AG08395 (cell line): ENCODE measurements at regions not wholly inside any gene's neighbourhood (a gene's known extent, or its start where the extent isn't known, plus 50 kb on each side); places are given as distances from the start of the nearest gene placed in this dataset.
A peak's percentile ranks its signal among the peaks of the same experiment; 100 is the strongest.

Experiments
- DNase-seq: peaks from one replicate; pipeline ENCODE4 v3.0.0; 2012; ENCODE audit warnings: mixed read lengths, low spot score

DNA sequence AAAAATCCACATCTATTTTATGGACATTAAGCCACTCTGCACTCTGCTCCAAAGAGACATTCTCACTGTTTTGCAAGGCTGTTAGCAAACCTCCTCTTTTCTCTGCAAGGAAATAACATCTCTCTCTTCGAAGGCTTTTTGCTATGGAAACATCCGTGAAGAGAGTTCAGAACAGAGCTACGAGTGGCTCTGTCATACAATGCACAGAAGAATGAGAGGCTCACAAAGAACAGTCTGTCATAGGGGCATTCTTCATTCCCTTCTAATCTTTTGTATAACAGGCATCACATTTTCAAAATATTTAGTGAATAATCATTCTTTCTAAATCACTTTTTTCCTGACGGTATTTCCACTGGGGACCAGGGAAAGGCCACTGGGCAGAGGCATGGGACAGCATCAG lies 346.1 kb downstream of the IRS2 start:
- no peak for DNase-seq

DNA sequence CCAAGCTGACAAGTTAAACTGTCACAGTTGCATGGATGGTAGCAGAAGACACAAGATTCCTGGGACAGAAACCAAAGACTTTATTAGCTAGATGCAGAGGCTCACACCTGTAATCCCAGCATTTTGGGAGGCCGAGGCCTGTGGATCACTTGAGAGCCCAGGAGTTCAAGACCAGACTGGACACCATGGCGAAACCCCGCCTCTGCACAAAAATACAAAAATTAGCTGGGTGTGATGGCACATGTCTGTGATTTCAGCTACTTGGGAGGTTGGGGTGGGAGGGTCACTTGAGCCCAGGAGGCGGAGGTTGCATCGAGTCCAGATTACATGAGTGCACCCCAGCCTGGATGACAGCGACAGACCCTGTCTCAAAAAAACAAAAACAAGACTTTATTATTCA lies 346.6 kb downstream of the IRS2 start:
- DNase-seq = no peak

DNA sequence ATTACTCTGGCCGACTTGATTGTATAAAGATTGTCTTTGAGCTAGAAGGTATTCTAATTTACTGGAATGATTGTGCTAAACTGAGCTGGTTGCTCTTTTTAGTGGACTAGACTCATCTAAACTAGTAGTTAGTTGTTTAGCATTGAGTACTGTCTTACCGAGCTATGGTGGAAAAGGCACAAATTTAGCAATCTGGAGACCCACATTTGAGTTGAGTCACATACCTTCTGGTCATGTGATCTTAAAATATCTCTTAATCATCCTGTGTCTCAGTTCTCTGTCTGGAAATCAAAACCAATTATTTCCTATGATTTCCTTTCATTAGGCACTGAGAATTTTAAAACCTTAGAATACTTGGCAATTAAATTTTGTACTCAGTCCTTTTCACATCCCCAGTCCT lies 349.5 kb downstream of the IRS2 start:
- DNase-seq = no peak

GRCh38 chr13:109436055-109436622 lies 350.2 kb downstream of the IRS2 start:
- DNase-seq = no peak

- DNase-seq = no peak
Observed at GRCh38 chr13:109431217-109431616, 355.2 kb downstream of the IRS2 start.

DNA sequence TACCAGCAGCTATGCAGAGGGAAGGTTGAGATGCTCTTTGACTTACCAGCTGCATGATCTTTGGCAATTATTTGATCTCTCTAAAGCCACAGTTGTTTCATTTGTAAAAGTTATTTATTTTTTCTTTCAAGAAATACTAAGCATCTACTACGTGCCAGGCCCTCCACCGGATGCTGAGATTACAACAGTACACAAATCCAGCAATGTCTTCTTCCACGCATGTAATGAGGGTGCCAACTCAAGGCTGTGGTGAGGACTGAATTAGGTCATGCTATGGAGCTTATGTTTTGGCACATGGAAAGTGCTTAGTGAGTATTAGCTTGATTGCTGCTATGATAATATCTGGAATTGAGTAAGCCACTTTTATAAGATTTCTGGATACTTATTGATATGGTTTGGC lies 358.2 kb downstream of the IRS2 start:
- DNase-seq = no peak

DNA sequence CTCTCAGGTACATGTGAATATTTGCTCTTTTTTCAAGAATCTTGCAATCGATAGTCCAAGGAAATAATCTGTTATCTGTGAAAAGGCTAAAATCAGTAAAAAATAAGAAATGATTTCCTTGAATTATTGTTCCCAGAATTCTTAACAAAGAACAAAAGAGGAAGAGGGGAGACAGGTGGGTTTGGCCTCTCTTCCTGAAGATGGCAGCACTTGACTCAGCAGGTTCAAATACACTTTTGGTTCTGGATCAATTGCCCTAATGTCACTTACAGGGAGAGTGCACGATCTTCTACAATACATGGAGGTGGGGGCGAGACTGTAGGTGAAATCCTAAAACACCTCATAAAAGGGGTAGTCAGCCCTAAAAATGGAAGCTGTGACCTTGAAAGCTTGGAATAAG lies 358.7 kb downstream of the IRS2 start:
- DNase-seq = no peak

DNA sequence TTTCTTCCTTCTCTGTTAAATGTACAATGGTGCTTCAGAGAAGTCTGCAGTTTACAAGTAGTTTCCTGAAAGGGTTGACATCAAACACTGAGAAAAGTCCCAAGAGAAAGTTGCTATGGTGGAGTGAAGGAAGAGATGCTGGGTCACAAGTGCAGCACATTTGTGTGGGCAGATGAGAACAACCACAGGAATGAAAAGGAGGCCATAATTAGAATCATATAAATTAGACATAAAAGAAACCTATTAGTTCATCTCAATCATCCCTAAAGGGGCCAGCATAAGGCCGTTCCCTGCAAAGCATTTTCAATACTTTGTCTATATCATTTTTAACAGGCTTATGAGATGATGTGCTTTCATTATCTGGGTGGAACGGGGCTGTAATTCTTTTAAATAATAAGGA lies 359.2 kb downstream of the IRS2 start:
- DNase-seq = peak; percentile 21

DNA sequence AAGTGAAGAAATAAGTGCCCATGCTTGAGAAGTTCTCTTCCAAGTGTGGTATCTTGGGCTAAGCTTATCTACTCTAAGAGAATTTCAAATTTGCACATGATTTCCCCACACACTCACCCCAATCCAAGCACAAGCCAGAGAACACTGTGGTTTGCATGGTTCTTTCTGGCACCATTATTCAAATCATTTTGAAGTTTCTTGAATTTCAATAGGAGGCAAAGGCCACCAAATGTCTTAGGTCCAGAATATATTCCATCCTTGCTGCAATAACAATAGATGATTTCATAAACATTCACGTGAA lies 359.7 kb downstream of the IRS2 start:
- no peak for DNase-seq

GRCh38 chr13:109425821-109426689 lies 360.3 kb downstream of the IRS2 start:
- DNase-seq = no peak

DNA sequence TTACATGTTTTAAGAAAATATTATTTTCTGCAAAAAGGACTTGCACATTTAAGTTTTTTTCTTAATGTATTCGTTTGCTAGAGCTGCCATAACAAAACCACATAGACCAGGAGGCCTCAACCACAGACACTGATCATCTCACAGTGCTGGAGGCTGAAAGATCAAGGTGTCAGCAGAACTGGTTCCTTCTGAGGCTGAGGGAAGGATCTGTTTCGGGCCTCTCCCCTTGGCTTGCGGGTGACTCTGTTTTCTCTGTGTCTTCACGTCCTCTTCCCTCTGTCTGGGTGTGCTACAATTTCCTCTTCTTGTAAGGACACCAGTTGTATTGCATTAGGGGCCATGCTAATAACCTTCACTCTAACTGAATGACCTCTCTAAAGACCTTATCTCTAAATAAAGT lies 364.2 kb downstream of the IRS2 start:
- no peak for DNase-seq

DNA sequence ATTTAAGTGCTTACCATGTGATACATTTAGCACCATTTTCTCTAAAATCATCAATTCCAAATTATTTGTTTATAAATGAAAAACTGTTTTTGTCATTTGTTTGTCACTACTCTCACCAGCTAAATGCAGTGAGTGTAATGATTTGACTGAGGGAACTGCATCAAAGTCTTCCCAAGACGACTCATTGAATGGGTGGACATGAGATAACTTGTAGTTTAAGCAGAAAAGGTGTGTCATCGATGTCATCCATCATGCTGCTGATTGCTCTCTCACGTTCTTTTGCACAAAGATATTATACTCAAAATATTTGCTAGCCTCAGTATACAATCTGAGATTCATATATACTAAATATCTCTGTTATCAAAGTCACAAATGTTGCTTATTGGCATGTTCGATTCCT lies 366.5 kb downstream of the IRS2 start:
- DNase-seq = no peak

- no peak for DNase-seq
Observed at GRCh38 chr13:109418111-109418510, 368.3 kb downstream of the IRS2 start.

DNA sequence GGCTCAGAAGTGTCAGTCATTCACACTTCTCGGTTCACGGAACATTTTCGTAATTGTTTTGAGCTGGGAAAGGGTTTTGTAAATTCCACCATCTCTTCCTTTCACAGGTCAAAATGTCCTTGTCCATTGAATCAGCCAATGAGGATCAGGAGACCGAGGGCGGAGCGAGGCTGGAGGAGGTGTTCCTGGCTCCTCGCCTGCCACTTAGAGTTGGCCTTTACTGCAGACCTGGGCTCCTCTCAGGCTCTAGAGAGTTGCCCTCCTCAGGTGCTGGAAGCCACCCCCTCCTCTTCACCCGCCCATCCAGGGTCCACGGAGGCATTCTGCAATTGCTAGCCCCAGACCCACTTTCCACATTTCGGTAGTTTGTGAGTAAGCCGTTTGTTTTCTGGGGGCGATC lies 370.4 kb downstream of the IRS2 start:
- DNase-seq = no peak

DNA sequence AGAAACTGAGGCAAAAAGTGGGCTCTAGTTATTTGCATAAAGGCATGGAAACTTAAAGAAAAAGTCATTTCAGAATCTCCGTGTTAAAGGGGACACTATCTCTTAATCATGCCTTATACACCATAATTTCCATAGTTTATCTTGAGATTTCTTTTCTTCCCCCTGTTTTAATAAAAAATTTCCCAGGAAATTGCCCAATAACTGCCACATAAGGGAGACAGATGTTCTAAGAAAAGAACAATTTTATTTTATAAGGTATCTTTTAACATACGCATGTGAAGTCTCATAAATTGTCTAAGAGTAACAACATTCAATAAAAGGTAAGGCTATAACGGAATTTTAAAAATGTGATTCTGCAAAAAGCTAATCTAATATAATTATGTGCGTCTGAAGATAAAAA lies 371.3 kb downstream of the IRS2 start:
- DNase-seq = no peak

GRCh38 chr13:109412283-109412901 lies 374.0 kb downstream of the IRS2 start:
- DNase-seq = peak; percentile 47

- no peak for DNase-seq
Observed at GRCh38 chr13:109410868-109411267, 375.5 kb downstream of the IRS2 start.

DNA sequence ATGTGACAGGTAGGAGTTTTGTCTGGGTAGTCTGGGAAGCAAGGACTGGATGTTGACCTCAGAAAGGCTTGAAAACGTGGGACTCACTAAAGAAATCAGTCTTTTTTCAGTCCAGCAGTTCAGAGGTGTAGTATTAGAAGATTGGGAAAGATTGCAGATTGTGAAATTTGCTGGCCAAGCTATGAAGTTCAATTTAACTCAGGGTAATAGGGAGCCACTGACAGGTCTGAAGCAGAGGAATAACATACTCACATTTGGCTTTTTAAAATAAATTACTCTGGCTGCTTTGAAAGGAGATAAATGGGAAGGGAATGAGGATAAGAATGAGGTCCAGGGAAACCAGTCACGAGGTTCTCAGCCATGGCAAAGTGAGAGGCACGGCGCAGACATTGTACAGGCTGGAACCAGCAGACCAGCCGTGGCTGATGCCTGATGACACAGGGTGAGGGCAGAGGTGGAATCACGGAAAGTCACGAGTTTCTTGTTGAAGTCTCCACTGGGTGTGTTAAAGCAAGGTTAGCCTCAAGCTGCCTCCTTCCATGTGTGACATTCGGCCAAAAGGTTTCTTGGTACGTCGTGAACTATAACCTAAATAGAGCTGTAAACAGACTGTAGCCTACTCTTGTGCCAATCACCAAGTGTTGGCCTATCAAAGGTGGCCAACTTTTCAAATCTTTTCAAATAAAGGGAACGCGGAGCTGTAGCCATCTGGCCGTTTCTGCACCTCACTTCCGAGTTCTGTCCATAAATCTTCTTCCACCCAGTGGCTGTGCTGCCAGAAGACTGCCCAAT lies 377.6 kb downstream of the IRS2 start:
- DNase-seq = no peak

DNA sequence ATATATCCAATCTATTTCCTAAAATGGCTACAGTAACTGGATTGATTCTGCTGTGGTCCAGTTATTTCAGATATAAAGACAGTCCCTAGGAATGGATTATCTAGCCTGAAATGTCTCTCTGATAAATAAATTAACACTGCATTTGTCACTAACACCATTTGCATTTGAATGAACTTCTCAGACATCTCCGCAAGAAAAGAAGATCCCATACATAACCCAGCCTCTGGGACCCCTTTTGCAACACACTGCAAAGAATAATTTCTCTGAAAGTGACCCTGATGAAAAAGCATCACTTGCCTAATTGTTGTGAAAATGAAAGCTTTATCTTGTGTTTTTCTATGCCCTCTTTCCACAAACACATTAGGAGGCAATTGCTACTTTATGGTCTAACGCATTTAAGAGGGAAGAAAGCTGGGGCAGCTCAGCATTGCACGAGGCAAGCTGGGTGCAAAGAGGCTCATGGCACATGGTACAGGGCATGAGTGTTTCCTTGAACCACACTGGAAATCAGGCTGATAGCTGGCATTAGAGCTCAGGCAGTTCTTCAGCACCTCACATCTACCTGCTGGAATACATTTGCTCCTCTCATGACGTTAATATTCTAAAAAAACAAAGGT lies 379.9 kb downstream of the IRS2 start:
- no peak for DNase-seq

DNA sequence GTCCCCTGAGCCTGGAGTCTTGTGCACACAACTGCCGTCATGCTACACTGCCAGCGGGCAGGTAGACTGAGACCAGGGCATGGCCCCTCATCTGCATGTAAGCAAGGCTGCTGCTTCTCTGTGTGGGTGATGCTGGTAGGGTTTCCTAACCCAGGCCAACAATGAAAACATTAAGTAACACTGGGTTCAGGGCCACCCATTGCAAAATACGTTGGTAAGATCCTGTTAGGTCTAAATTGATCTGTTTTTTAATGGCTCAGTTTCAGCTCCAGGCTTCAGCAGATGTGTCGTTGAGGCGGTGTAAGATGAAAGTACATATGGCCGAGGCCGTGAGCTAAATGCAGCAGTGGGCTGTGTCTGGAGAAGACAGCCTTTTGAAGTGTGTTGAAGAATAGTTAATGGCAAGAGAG lies 383.4 kb downstream of the IRS2 start:
- DNase-seq = no peak

DNA sequence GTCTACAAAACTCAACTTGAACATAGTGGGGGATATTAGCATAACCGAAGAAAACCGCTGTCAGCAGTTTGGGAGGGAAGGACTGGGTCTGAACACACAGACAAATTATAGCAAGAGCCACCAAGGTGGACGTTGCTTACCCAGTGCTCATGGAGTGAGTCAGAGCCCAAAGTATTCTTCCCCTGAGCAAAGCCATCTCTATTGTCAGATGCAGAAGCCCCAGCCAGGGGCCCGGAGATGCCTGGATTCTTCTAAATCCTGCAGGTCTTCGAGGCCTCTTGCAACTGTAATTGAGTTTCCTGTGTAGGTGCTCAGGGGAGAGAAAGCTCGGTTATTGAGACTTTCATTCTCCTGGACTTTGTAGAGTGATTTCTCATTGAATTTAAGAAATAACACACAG lies 384.5 kb downstream of the IRS2 start:
- no peak for DNase-seq

GRCh38 chr13:109401307-109401706 lies 385.1 kb downstream of the IRS2 start:
- no peak for DNase-seq
